Stimulated activated CD8-positive, alpha-beta memory T cell treated with anti-CD3 and anti-CD28 coated beads, Interleukin-7, amount 100 ng/mL, for 48 hours (primary cell): ENCODE measurements at regions not wholly inside any gene's neighbourhood (a gene's known extent, or its start where the extent isn't known, plus 50 kb on each side); places are given as distances from the start of the nearest gene placed in this dataset.
"Not testable (repeated sequence)": the region's sequence is repeated elsewhere in the genome, so short reads cannot be mapped to it uniquely, and the experiment has no call there.

Source experiments
- DNase-seq, 2 donors: peaks; one replicate each; pipeline ENCODE4 v3.0.0-alpha.2; 2020; ENCODE audit warnings: low read depth in 1 of 2; ENCODE audit errors: extremely low read depth in 1 of 2

GRCh38 chr1:5688081-5689077, 303.8 kb downstream of the NPHP4 start:
- no peak for DNase-seq

GRCh38 chr1:5686925-5687706, 305.1 kb downstream of the NPHP4 start:
- DNase-seq: no peak

- no peak for DNase-seq
Observed at GRCh38 chr1:5686195-5686594, 306.0 kb downstream of the NPHP4 start.

DNA sequence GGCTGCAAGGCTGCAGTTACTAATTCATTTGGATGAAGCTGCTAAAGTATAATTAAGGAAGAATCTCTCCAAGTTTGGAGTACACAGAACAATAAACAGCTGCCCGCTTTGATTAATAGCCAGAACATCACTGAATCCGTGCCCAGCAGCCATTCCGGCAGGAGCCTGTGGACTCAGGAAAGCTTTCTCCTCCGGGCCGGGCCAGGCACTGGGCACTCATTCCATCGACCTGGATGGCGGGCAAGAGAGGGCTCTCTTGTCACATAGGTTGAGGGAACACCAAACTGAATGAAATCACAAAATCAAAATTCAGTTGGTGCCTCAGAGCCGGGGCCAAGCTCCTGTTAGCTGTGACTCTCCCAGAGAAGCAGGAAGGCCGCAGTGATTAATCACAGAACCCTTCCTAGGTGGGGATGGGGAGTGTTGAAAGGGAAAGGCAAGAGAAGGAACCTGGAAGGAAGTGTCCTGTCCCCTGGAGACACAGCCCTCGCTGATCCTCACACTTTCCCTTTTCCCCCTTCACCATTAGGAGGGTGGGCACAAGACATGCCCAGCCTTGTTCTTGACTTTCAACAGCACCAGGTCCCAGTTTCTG, 306.7 kb downstream of the NPHP4 start:
- DNase-seq: no peak

- no peak for DNase-seq
Observed at GRCh38 chr1:5684791-5685190, 307.4 kb downstream of the NPHP4 start.

DNA sequence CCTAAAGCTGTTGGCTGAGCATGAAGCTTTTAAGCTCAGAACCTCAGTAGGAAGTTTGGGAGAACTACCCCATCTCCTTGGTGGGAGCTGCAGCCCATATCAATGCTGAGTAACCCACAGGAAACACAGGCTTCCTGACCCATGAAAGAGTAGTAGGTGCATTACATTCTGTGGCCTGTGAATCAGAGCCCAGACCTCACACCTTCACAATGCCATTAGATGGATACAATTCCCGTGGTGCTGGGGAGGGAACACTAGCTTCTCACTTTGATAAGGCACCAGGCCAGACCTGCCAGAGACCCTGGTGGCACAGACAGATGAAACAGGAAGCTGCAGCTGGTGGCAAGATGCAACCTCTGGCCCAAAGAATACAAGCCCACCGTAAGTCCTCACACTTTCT, 308.8 kb downstream of the NPHP4 start:
- DNase-seq: no peak

DNA sequence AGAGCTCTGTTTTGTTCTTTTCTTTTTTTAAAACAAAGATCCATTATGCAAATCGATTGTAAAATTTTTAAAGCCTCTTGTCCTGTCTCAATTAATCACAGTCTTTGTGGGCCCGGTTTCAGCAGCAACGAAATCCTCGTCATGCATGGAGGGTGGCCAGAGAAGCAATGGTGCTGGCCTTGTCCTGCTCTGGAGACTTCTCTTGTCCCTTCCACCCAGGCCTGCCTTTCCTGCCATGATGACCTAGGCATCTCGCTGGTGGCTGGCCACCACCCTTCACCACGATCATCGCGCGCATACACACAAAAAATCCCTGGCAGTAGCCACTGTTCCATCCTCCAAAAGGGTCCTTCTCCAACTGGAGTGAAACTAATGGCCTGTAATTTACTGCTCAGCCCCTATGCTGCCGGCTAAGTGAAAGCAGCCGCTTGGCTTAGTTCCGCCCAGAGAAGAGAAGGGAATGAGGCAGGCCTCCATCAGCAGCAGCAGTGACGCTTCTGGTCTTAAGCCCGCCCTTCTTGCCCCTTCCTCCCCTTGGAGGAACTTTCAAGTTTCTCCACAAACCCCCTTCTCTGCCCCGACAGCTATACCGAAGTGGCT, 309.5 kb downstream of the NPHP4 start:
- no peak for DNase-seq

DNA sequence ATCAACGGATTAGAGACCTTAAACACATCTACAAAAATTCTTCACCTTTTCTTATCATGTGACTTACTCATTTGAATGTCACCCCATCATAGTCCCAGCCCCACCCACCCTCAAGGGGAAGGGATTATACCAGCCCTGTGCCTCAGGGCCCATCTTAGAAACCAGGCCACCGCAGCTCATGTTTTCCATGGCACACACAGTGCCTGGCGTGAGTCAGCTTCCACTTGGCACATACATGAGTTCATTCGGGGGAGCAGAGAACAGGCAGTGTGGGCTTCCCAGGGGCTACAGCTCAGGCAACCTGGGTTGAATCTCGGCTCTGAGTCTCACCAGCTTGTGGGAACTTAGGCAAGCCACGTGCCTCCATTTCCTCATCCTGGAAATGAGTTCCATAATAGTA, 310.6 kb downstream of the NPHP4 start:
- DNase-seq: no peak

GRCh38 chr1:5680600-5680999, 311.6 kb downstream of the NPHP4 start:
- DNase-seq: no peak

DNA sequence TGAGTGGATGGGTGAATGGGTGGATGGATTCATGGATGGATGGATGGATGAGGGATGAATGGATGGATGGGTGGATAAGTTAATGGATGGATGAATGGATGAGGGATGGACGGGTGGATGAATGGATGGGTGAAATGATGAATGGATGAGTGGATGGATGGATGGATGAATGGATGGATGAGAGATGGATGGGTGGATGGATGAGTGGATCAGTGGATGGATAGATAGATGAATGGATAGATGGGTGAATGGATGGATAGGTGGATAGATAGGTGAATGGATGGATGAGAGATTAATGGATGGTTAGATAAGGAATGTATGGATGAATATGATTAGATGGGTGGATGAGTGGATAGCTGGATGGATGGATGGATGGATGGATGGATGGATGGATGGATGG, 313.5 kb downstream of the NPHP4 start:
- no peak for DNase-seq

DNA sequence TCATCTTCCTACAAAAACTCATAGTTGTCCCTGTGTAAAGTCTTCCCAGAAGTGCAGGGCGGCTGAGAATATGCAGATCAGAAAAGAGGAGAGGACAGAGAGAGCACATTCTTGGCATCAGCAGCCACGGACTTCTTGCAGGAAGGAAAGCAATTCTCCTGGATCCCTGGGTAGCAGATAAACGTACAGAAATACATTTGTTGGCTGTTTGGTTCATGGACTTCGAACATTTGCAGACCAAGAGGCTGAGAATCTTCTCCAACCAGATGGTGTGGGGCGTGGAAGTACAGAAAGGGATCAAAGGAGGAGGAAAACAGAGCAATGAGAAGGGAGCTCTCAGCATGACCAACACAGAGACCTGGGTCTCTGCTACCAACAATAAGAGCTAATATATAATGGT, 319.9 kb downstream of the NPHP4 start:
- not testable (repeated sequence) for DNase-seq

- no peak for DNase-seq
Observed at GRCh38 chr1:5670590-5671350, 321.5 kb downstream of the NPHP4 start.

- DNase-seq: no peak
Observed at GRCh38 chr1:5667513-5668325, 324.5 kb downstream of the NPHP4 start.

- DNase-seq: no peak
Observed at GRCh38 chr1:5664906-5665875, 327.0 kb downstream of the NPHP4 start.

DNA sequence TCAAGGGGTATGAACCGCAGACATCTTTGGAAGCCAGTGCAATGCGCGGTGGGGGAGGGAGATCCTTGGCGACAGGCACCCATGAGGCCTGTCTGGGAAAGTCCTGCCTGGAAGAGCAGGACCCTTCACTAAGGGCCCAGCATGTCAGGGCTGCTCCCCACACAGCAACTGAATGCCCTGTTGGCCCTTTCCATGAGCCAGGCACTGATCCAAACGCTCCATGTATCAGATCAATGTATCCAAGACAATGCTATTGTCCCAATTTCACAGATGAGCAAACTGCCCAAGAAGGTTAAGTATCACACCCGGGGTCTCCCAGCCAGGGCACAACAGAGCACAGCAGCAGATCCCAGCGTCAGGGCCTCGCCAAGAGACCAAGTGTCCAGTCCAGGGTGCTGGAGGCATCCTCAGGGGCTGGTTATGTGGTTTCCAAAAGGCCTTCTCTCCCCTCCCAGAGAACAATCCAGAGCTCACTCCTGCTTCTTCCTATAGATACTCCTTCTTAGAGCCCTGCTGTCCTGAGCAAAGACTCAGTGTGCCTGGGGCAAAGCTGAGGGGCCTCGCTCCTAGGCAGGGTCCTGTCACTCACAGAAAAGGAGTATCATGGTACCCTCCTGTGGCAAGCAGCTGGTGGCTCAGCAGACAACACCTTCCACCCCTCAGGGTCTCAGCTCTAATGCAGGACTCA, 328.0 kb downstream of the NPHP4 start:
- DNase-seq: no peak

DNA sequence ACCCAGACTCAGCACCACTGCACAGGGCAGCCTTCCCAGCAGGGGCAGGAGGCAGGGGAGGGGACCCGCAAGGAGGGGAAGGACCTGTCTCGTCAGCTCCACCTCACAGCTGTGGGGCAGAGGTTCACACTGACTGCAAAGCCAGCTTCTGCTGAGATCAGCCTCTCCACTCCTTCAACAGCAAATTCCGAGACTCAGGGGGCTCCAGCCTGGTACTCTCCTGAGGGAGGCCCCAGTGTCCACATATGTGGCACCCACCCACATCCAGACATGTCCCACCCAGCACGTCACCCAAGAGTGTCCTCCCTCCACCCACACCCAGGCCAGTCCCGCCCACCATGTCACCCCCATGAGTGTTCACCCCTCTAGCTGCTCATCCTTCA, 329.5 kb downstream of the NPHP4 start:
- no peak for DNase-seq

- DNase-seq: no peak
Observed at GRCh38 chr1:5662086-5662743, 330.0 kb downstream of the NPHP4 start.
